Adrenal gland (tissue), 5 donors: ENCODE measurements at regions not wholly inside any gene's neighbourhood (a gene's known extent, or its start where the extent isn't known, plus 50 kb on each side); places are given as distances from the start of the nearest gene placed in this dataset.

ENCODE experiments used
- POLR2A ChIP-seq, 2 donors: fragments of 450-650 bp; IDR thresholded peaks; one replicate each; pipeline ENCODE4 v1.6.1; 2017; ENCODE audit warnings: antibody characterized with exemption in 2 of 2, mild to moderate bottlenecking in 2 of 2, moderate library complexity in 1 of 2
- TF ChIP-seq, protein P1 (sequence below), 6 experiments: fragments of 450-650 bp in 4 of 6; fragments of 200-600 bp in 2 of 6; sonication (generic) in 1 of 6; IDR thresholded peaks; 1 replicate in 5 of 6; 2 replicates in 1 of 6; pipeline versions ENCODE4 v1.5.1 to v1.8.0; 2016 to 2021; ENCODE audit warnings: antibody characterized with exemption in 6 of 6, mild to moderate bottlenecking in 2 of 6, moderate library complexity in 1 of 6
- donor health status: DM: no; HTN: no; CAD: no.

DNA sequence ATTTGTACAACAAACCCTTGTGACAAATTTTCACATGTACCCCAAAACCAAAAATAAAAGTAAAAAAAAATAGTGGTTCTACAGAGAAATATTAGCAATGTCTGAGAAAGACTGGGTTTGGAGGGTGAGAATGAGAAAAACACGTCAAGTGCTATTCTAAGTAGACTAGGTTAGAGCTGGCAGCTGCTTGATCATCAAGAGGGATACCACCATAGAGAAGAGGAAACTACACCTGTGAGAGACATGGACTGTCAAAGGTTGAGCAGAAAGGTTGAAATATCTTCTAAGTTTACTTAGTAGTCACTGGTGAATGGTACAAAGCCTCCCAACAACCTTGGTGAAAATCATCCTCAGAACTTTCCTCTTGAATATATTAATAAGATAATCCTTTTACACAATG lies 126.9 kb upstream of the ITGA4 start:
- TF ChIP-seq, protein P1, sequence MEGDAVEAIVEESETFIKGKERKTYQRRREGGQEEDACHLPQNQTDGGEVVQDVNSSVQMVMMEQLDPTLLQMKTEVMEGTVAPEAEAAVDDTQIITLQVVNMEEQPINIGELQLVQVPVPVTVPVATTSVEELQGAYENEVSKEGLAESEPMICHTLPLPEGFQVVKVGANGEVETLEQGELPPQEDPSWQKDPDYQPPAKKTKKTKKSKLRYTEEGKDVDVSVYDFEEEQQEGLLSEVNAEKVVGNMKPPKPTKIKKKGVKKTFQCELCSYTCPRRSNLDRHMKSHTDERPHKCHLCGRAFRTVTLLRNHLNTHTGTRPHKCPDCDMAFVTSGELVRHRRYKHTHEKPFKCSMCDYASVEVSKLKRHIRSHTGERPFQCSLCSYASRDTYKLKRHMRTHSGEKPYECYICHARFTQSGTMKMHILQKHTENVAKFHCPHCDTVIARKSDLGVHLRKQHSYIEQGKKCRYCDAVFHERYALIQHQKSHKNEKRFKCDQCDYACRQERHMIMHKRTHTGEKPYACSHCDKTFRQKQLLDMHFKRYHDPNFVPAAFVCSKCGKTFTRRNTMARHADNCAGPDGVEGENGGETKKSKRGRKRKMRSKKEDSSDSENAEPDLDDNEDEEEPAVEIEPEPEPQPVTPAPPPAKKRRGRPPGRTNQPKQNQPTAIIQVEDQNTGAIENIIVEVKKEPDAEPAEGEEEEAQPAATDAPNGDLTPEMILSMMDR (IDR thresholded peaks at IDR 0.05) = no peak
- no peak for TF ChIP-seq POLR2A (IDR thresholded peaks at IDR 0.05)
